Midbrain (tissue), 1 donor: ENCODE measurements at regions not wholly inside any gene's neighbourhood (a gene's known extent, or its start where the extent isn't known, plus 50 kb on each side); places are given as distances from the start of the nearest gene placed in this dataset.

Experiments
- DNase-seq: peaks from one replicate; lab custom pipeline; 2025; lab: John Stamatoyannopoulos, UW

DNA sequence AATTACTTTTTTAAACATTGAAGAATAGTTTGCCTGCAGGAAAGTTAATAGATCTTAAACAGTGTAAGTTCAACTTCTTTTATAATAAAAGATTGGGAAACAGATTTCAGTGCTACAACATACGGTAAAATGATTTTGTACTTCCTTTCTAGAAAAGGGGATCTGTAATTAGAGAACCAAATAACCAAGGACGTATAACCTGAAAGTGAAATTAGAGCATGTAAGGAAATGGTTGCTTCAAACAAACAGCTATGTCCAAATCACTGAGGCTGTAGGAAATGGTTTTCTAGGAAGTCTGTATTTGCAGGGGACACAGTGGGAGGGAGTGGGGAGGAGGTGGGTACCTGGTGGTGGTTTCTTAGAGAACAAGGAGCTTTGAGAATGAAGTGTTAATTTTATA, 57.9 kb upstream of the EXOC6 start:
- peak; percentile 6 for DNase-seq

DNA sequence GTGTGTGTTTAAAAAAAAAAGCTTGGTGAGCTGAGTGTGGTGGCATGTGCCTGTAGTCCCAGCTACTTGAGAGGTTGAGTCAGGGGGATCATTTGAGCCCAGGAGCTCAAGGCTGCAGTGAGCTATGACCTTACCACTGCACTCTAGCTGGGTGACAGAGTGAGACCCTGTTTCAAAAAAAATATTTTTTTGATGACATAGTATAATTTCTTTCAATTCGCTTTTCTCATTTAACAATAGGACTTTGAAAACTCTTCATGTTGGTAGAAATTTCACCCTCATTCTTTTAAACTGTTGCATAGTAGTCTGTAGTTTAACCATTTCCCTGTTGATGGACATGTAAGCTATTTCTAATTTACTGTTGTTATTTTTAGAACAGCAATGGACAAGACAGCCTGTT, 55.7 kb upstream of the EXOC6 start:
- DNase-seq: no peak
